ENCODE measurements at regions not wholly inside any gene's neighbourhood (a gene's known extent, or its start where the extent isn't known, plus 50 kb on each side); places are given as distances from the start of the nearest gene placed in this dataset.

DNA sequence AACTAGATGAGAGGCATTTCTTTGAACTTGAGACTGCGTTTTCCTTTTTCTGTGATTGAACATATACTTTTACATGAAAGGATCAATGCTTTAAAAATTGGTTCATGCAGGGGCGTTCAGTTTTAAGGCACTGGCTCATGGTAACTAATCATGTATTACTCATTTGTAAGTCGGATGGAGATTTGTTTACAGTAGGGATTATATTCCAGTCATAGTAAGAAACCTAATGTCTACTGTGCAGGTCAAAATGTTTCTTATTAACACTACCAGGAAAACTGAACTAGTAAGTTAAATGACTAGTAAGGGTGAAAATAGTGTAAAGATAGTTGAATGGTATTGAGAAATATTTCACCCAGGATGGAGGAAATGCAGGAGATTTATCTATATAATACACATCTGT lies 258.8 kb upstream of the GBE1 start:
- TF ChIP-seq EZH2 (IDR thresholded peaks at IDR 0.05; ENCODE audit: low read length): no peak
- TF ChIP-seq, protein P1, sequence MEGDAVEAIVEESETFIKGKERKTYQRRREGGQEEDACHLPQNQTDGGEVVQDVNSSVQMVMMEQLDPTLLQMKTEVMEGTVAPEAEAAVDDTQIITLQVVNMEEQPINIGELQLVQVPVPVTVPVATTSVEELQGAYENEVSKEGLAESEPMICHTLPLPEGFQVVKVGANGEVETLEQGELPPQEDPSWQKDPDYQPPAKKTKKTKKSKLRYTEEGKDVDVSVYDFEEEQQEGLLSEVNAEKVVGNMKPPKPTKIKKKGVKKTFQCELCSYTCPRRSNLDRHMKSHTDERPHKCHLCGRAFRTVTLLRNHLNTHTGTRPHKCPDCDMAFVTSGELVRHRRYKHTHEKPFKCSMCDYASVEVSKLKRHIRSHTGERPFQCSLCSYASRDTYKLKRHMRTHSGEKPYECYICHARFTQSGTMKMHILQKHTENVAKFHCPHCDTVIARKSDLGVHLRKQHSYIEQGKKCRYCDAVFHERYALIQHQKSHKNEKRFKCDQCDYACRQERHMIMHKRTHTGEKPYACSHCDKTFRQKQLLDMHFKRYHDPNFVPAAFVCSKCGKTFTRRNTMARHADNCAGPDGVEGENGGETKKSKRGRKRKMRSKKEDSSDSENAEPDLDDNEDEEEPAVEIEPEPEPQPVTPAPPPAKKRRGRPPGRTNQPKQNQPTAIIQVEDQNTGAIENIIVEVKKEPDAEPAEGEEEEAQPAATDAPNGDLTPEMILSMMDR (optimal IDR thresholded peaks at IDR 0.05 in 1 of 3, IDR thresholded peaks at IDR 0.05 in 1 of 3, conservative IDR thresholded peaks at IDR 0.05 in 1 of 3; ENCODE audit: extremely low read depth in 1 of 3, insufficient read depth in 2 of 3, low read length in 3 of 3): no peak

All from keratinocyte (primary cell).